GM18507 (cell line): ENCODE measurements at regions not wholly inside any gene's neighbourhood (a gene's known extent, or its start where the extent isn't known, plus 50 kb on each side); places are given as distances from the start of the nearest gene placed in this dataset.
A peak's percentile ranks its signal among the peaks of the same experiment; 100 is the strongest.
"Not testable (repeated sequence)": the region's sequence is repeated elsewhere in the genome, so short reads cannot be mapped to it uniquely, and the experiment has no call there.

Source experiments
- DNase-seq: peaks from one replicate; pipeline ENCODE4 v3.0.0; 2011; ENCODE audit warnings: low read depth; ENCODE audit not compliant: insufficient read length; ENCODE audit errors: extremely low spot score
- FAIRE-seq: peaks from 2 replicates; lab custom pipeline; 2011; peaks lifted over from hg19 to GRCh38; lab: Jason Lieb, UNC

DNA sequence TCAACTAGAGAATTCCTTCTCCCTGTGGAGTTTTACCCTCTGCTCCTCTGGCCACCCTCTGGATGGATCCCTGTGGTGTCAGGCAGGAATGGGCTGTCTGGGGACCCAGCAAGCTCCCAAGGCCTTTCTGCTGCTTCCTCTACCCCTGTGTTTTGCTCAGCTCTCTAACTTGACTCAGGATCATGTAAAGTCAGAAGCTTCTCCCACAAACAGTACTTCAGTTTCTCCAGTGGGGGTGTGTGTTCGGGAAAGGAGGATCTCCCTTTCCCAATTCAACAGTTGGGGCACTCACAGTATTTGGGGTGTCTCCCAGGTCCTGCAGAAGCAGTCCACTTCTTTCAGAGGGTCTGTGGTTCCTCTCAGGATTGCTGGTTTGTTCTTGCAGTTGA lies 162.4 kb upstream of the NUDT4 start:
- no peak for FAIRE-seq

DNA sequence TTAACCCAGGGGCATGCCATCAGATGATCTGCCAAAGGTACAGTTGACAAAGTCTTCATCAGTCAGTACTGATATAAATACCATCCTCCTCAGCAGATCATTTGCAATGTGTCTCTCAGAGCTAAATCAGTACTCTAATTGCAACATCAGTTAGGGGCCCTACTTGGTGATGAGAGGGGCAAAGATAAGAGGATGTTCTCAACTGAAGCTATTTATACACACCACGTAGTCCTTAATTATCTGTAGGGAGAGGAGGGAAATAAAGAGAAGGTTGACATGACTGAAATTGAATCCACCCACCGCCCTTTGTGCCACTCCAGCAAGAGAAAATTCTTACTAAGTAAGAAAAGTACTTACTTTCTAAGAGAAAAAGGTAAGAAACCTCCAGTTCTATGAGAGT lies 157.8 kb upstream of the NUDT4 start:
- FAIRE-seq (no peak), DNase-seq (no peak)

More for the DNA sequence above, 162.4 kb upstream of the NUDT4 start:
- DNase-seq, result no peak

DNA sequence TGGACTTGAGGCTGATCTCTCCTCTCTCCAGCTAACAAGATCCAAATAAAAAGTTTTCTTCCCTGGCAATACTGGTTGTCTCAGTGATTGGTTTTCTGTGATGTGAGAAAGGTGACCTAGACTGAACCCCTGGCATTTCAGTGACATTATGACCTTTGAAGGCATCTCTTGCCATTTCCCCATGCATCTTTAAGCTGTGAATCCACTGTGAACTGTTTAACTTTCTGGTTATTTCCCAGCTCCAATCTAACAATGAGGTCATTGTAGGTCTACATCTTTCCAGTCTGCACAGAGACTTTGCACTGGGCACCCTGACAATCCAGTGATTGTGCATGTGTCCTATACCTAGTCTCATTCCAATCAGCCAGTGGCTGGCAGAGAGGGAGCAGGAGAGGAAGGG lies 155.9 kb upstream of the NUDT4 start:
- DNase-seq (no peak), FAIRE-seq (peak; percentile 26)

DNA sequence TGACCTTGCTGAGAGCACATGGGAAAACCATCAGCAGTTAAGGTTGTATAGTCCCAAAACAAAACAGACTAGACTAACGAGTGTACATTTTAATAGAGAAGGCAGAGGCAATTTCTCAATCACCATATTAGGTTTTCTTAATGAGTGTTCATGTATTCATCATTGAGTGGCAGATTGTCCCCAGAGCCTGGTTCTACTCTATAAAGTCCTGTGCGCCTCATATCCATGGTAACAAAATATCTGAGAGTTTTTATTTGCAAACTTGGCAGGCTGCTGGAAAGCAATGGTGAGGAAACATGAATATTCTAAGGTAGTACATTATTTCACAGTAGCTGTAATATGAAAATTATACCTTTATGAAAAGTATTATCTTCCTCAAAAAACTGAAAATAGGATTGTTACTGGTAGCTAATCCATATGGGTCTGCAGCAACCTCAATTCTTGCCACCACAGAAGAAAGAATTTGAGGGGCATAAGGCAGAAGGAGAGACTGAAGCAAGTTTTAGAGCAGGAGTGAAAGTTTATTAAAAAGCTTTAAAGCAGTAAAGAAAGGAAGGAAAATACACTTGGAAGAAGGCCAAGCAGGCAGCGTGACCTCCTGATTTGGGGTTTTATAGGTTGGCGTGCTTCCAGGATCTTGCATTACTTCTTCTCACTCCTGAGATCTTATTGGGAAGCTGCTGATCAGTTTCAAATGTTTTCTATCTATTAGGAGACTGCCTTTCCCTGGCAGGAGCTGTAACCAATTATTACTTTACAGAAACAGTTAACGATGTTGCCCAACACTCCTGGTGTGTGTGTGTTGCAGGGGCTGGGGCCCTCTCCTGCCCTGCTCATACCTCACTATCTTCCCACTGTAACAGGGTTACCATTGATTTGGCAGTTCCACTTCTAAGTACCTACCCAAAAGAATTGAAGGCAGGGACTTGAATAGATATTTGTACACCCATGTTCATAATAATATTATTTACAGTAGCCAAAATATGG lies 154.0 kb upstream of the NUDT4 start:
- FAIRE-seq, result no peak
- DNase-seq, result no peak

DNA sequence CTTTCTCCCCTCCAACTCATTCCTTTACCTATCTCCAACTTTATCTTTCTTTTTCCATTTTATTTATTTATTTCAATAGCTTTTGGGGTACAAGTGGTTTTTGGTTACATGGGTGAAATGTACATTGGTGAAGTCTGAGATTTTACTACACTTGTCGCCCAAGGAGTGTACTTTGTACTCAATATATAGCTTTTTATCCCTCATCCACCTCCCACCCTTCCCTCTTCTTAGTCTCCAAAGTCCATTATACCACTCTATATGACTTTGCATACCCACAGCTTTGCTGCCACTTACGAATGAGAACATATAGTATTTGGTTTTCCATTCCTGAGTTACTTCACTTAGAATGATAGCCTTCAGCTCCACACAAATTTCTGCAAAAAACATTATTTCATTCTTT lies 152.6 kb upstream of the NUDT4 start:
- no peak for DNase-seq
- FAIRE-seq, result no peak

DNA sequence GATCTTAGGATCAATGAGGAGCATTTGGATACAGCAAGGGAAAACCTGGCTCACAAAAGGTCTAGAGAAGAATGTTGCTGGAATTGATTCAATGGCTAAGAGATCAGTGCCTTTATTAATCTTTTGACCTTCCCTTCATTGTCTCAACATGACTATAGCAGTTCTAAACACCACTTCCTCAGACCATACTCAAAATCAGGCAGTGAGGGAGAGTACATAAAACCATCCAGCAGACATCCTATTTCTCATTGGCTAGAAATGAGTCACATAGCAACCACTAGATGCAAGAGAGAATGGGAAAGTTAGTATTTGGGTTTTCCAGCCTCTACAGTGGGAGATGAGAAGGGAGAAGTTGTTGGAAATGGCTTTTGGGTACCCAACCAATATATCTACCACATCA lies 151.4 kb upstream of the NUDT4 start:
- DNase-seq (no peak), FAIRE-seq (peak; percentile 29)

DNA sequence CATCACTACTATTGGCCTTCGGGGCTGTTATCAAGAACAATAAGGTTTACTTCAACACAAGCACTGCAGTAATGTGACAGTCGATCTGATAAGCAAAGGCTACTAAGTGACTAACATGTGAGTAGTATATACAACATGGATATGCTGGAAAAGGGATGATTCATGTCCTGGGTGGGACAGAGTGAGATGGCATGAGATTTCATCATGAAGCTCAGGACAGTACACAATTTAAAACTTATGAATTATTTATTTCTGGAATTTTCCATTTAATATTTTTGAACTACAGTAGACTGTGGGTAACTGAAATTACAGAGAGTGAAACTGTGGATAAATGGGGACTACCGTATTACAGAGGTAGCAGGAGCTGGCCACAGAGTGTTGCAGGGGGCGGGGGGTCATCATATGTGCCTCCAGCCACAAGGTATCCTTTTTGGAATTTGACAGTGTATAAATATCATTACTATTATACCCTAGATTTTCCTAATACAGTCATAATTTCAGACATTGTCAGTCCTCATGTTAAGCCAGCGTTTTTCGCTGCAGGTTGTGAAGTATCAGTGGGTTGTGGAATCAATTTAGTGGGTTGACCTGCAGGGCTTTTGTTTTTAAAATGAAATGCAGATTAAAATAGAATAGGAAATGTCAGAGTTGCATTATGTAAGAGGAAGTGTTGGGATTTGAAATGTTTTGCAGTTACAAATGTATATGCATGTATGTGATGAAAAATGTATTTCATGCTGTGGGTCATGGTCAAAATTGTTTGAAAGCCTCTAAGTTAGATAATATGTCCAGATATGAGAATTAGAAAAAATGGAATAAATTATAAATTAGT lies 148.0 kb upstream of the NUDT4 start:
- no peak for FAIRE-seq
- no peak for DNase-seq

DNA sequence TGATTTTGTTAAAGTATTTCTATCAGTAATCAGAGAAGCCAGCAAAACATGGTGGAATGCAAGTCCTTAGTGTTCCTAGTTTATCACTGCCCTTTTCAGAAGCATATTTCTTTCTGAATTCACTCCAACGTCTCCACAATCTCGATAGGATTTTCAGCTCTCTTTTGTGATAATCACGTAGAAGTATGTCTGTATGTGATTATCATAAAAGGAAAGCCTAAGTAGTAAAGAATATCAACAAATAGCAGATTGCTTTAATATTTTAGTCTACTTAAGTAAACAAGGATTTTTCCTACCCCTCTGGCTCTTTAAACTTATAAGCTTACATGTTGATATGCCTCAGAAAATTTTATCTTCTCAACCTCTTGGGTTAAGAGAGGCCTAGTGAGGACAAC lies 147.4 kb upstream of the NUDT4 start:
- no peak for FAIRE-seq
- no peak for DNase-seq

DNA sequence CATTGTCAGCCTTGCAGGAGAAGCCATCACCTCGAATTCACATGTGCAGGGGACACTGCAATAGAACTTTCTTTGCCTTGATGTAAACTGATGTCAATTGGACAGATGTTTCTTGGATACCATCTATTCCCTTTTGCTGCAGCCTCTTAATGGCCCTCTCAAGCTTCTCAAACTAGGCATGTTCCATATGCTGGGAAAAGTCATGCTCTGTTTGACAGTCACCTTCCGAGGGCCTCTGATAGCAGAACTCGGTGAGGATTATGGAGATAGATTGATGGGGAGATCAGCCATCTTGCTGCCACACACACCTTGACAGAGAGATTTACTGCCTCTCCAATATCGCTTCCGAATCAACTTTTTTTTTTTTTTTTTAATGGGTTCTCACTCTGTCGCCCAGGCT lies 145.8 kb upstream of the NUDT4 start:
- DNase-seq, result no peak
- no peak for FAIRE-seq

DNA sequence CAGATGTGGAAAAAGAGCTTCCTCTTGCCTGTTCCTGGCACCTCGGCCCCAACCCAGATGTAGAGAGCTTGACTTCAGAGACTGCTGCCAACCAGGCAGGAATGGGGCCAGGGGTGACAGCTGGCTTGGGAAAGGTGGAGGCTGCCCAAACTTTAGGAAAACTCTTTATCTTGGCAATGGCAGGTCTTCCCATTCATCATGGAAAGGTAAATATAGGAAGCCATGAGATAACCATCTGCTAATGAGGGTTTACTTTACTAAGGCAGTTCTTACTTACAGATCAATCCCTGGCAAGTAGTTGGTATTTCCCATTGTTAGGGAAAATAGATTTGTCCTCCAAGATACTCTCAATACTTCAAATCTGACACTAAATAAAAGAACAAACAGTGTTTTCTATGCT lies 143.1 kb upstream of the NUDT4 start:
- DNase-seq, result no peak
- FAIRE-seq, result no peak

DNA sequence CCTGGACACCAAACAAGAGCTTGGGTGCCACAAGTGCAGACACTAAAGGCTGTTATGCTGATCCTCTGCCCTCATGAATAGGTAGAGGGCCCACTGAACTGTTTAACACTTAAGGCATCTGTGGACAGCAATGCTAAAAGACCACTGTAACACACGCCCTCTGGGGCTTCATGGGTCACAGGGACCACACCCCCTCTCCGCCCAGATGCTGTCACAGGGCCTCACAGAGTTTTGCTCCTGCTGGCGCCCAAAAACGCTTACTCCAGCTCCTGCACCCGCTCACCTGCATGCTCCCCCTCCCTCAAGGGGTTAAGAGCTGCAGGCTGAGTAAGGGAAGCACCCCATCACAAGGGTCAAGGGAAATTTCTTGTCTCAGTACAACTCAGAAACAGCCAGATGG lies 141.8 kb upstream of the NUDT4 start:
- FAIRE-seq (no peak), DNase-seq (no peak)

DNA sequence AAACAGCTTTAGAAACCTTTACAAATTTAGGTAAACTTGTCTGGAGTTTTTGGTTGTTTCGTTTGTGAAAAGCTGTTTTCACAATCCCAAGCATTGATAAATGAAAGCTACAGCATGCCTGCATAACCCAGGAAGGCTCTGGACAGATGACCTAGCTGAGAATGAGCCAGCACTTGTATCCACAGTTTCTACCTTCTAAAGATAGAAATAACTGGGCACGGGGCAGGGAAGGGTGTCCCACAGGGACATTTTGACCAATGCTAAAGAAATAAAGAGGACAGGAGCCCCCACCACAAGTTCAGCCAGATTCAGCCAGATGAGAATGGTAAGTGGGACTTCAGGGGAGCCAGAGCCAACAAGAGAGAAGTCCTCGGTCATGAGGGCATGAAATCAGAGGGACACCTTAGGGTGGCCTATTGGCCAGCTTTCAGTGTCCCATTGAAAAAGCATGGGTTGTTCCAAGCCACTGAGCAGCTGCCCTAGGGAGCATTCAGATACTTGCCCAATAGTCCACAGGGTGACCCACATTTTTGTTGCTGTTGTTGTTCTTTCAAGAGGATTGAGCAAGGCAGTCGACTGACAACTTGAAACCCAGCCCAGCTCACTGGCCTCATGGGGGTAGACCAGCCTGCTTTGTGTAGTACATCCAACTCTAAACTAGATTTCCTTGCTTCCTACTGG lies 140.3 kb upstream of the NUDT4 start:
- FAIRE-seq (no peak), DNase-seq (no peak)

DNA sequence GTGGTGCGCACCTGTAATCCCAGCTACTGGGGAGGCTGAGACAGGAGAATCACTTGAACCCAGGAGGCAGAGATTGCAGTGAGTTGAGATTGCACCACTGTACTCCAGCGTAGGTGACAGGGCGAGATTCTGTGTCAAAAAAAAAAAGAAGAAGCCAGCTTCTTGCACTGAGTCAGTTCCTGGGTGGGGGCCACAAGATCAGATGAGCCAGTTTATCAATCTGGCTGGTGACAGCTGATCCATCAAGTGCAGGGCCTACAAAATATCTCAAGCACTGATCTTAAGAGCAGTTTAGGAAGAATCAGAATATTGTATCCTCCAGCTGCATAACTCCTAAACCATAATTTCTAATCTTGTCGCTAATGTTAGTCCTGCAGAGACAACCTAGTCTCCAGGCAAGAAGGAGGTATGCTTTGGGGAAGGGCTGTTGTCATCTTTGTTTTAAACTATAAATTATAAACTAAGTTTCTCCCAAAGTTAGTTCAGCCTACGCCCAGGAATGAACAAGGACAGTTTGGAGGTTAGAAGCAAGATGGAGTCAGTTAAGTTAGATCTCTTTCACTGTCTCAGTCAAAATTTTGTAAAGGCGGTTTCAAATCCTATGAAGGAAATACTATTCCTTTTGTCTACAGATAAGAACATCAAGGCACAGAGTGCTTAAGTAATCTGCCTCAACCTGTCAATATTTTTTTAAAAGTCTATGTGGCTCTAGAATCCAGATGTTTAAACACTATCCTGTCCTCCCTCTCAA lies 139.0 kb upstream of the NUDT4 start:
- FAIRE-seq, DNase-seq: not testable (repeated sequence)

DNA sequence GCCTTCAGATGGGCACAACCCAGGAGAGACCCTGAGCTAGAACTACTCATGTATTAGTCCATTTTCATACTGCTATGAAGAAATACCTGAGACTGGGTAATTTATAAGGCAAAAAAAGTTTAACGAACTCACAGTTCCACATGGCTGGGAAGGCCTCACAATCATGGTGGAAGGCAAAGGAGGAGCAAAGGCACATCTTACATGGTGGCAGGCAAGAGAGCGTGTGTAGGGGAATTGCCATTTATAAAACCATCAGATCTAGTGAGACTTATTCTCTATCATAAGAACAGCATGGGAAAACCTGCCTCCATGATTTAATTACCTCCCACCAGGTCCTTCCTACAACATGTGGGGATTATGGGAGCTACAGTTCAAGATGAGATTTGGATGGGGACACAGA lies 137.9 kb upstream of the NUDT4 start:
- DNase-seq, FAIRE-seq: not testable (repeated sequence)

DNA sequence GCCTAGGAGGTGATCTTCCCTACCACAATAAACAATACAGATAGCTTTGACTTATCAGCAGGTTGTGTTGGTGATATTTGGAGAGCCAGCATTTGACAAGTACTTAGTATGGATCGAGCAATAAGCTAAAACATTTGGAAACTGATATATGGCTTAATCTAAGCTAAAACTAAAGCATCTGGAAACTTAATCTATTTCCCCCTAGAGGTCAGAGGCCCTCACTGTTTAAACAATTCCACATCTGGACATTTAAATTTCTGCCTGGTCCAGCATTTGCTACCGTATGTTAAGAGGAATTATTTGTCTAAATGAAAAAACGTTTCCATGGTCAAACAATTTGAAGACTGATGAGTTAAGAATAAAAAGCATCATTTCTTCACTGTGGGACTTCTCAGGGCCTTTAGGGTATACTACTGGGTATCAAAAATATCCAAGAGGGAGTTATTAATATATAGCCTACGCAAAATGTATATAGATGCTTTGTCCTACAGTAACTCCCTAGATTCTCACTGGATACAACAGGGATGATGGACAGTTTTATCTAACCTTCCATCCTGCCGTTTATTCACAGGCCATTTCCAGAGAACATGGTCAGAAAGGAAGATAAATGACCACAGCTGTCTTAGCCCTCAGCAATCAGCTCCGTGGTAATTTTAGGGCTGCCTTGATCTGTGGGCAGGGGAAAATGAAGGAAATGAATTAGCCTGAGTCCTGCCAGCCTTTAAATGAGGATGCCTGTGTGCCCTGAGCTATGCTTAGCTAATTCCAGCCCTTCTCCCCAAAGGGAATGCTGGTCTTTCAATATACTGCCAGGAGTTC lies 135.4 kb upstream of the NUDT4 start:
- FAIRE-seq, result no peak
- no peak for DNase-seq

DNA sequence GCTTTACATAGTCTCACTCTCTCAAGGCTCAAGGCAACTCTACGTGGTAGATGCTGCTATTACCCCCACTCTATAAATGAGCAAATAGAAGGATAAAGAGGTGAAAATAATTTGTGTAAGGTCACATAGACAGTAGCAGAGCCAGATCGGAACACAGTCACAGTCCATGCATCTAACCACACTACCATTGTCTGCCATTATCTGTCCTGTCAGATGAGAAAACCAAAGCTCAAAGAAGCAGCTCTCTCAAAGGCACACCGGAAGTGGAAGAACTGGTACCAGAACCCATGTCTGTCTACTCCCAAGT lies 134.4 kb upstream of the NUDT4 start:
- no peak for FAIRE-seq
- DNase-seq, result no peak

DNA sequence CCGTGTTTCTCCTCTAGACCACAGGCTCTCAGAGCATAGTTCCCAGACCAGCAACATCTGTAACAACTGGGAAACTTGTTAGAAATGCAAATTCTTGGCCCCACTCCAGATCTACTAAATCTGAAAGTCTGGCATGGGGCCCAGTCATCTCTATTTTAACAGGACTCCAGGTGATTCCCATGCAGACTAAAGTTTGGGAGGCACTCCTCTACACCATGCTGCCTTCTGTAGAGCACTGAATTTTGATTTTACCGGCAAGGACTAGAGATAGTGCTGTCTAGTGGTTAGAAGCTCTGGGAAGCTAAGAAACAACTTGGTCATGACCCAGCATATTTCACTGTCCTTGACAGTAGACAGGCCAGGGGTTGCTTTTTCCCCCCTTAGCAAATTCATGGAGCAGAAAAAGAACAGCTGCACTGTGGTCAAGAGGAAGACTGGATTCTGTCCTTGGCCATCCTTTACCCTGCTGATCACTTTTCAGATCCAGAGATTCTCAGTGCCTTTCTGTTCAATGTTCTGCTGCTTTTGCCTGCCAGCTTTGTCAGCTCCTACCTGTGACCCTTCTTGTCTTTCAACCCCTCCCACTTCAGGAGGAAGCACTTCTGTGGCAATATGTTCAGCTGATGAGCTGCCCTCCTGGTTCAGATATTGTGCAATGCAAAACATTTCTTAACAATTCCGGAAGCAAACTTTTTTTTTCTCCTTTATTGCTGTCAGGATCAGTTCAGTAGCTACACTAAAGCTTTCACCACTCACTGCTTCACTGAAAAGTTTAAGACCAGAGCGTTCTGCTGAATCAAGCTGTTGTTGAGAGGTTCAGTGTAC lies 133.8 kb upstream of the NUDT4 start:
- DNase-seq (no peak), FAIRE-seq (peak; percentile 83)

DNA sequence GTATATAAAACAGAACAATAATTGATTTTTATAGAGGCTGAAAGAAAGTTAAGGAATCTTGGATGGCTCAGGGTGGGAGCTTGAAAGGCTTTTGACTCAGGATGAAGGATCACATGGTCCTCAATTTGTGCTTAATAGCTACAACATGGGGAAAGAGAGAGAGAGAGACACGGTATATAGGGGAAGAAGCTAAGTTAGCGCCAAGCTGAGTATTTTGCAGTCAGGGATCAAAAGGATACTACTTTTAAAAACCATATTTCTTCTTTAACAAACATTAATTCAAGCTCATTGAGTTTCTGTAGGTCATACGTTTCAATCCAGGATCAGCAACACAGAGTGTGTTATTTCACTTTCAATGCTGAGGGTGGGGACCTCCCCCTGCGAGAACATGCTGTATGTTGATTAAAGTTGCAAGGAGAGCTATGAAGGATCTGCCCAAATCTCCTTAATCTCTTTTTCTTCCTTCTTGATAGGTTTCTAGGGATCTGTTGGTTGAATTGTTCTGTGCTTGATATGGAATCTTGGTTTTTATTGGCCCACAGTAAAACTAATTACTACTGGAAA lies 133.1 kb upstream of the NUDT4 start:
- no peak for DNase-seq

More for the DNA sequence above, 133.1 kb upstream of the NUDT4 start:
- peak; percentile 79 for FAIRE-seq
